Glutamatergic neuron (in vitro differentiated cells): ENCODE measurements at regions not wholly inside any gene's neighbourhood (a gene's known extent, or its start where the extent isn't known, plus 50 kb on each side); places are given as distances from the start of the nearest gene placed in this dataset.
"Not testable (repeated sequence)": the region's sequence is repeated elsewhere in the genome, so short reads cannot be mapped to it uniquely, and the experiment has no call there.

Experiments
- DNase-seq: peaks from one replicate; pipeline ENCODE4 v3.0.0; 2022
- H3K27ac Mint-ChIP-seq: one replicate; pipeline ENCODE4 v1.8.0; 2020; ENCODE audit warnings: mild to moderate bottlenecking, mixed read lengths, inconsistent platforms; ENCODE audit not compliant: unreplicated experiment
- H3K27me3 Mint-ChIP-seq: one replicate; pipeline ENCODE4 v1.8.0; 2020; ENCODE audit warnings: mild to moderate bottlenecking, moderate library complexity, mixed read lengths, inconsistent platforms; ENCODE audit not compliant: unreplicated experiment
- H3K36me3 Mint-ChIP-seq: one replicate; pipeline ENCODE4 v1.8.0; 2020; ENCODE audit warnings: mild to moderate bottlenecking, mixed read lengths, inconsistent platforms; ENCODE audit not compliant: unreplicated experiment
- H3K4me1 Mint-ChIP-seq: one replicate; pipeline ENCODE4 v1.8.0; 2020; ENCODE audit warnings: mild to moderate bottlenecking, low read depth, mixed read lengths, inconsistent platforms; ENCODE audit not compliant: unreplicated experiment
- H3K4me3 Mint-ChIP-seq: one replicate; pipeline ENCODE4 v1.8.0; 2020; ENCODE audit warnings: mild to moderate bottlenecking, mixed read lengths, inconsistent platforms; ENCODE audit not compliant: unreplicated experiment
- H3K9me3 Mint-ChIP-seq: one replicate; pipeline ENCODE4 v1.8.0; 2020; ENCODE audit warnings: mild to moderate bottlenecking, moderate library complexity, mixed read lengths, inconsistent platforms; ENCODE audit not compliant: unreplicated experiment
- TF ChIP-seq, protein P1 (sequence below): fragments of 200-600 bp; sonication (generic); IDR thresholded peaks from one replicate; pipeline ENCODE4 v1.5.0; 2021; ENCODE audit not compliant: partially characterized antibody, unreplicated experiment

DNA sequence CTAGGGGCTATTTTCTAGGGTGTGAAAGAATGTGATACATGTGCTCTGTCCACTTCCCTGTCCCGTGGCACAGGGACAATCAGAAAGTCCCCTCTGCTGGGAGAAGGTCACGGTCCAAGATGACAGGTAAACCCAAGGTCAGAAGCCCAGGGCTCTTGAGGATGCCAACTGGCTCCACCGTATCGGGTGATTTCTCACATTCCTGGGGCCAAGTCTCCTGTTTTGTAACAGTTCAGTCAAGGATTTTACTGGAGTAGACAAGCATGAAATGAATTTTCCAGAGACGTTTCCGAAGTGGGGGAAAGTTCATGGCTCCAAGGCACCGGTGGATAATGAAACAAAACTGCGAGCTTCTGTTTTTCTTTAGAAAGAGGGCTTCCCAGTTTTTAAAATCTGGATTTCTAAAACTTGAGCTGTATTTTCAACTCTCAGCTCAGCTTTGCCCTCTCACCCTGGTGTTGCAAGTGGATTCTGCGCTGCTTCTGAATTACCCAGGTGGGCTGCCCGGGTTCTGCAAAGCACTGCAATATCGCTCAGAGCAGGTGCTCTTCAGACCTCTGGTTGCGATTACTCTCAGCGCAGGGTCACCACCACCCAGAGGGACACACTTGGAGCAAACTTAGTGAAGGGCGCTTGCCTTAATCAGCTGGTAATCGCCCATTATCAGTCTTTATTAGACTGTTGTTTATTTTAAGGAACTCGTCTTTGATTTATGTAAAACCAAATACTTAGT is 64.4 kb upstream of the TMEM170B start:
- TF ChIP-seq, protein P1, sequence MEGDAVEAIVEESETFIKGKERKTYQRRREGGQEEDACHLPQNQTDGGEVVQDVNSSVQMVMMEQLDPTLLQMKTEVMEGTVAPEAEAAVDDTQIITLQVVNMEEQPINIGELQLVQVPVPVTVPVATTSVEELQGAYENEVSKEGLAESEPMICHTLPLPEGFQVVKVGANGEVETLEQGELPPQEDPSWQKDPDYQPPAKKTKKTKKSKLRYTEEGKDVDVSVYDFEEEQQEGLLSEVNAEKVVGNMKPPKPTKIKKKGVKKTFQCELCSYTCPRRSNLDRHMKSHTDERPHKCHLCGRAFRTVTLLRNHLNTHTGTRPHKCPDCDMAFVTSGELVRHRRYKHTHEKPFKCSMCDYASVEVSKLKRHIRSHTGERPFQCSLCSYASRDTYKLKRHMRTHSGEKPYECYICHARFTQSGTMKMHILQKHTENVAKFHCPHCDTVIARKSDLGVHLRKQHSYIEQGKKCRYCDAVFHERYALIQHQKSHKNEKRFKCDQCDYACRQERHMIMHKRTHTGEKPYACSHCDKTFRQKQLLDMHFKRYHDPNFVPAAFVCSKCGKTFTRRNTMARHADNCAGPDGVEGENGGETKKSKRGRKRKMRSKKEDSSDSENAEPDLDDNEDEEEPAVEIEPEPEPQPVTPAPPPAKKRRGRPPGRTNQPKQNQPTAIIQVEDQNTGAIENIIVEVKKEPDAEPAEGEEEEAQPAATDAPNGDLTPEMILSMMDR: no peak
- no peaks in the 10 kb centered on the region for H3K4me1 Mint-ChIP-seq
- peaks cover 1% of the 10 kb centered on the region for H3K9me3 Mint-ChIP-seq
- no peak overlapping the region for H3K27ac Mint-ChIP-seq
- no peak overlapping the region for H3K4me3 Mint-ChIP-seq
- no peaks in the 10 kb centered on the region for H3K27me3 Mint-ChIP-seq
- DNase-seq: no peak
- no peaks in the 10 kb centered on the region for H3K36me3 Mint-ChIP-seq

DNA sequence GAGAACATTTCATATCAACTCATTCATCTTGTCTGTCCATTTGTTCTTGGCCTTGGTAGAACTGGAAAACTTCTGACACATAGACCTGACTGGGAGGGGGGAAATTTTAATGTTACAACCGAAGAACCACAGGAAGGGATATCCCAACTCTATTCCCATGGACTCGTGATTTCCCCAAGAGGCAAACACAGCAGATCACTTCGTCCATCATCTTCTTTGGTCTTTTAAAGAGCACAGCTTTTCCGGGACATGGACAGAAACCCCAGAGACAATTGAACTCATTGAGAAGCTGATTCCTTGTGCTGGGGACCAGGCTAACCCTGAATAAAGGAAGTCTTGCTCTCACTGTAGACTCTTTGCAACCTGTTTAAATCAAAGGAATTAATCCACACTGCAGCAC is 66.3 kb upstream of the TMEM170B start:
- Mint-ChIP-seq H3K9me3 (peaks cover 1% of the 10 kb centered on the region), H3K27ac (no peak overlapping the region), H3K4me3 (no peak overlapping the region), H3K4me1 (no peaks in the 10 kb centered on the region), H3K27me3 (no peaks in the 10 kb centered on the region), H3K36me3 (no peaks in the 10 kb centered on the region)
- TF ChIP-seq, protein P1: no peak
- DNase-seq: no peak

DNA sequence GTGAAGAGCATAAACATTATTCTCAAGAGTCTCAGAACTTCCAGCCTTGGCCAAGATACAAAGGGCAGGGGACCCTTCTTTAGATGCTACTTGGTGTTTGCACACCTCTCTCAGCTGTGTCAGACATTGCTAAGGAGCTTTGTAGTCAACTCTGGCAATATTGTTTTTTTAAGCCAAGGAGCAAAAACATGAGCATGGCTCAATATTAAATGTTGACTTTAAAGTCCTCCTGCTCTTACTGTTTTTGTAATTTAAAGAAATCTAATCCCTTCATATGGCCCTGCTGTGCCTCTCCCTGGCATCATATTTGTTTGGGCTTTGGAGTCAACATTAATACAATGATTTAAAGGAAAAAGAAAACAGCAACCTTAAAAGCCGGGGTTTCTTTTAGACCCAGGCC is 67.9 kb upstream of the TMEM170B start:
- DNase-seq: no peak
- Mint-ChIP-seq H3K9me3 (peaks cover 1% of the 10 kb centered on the region), H3K27me3 (no peaks in the 10 kb centered on the region), H3K36me3 (no peaks in the 10 kb centered on the region), H3K4me1 (no peaks in the 10 kb centered on the region), H3K27ac (no peak overlapping the region), H3K4me3 (no peak overlapping the region)
- TF ChIP-seq, protein P1: no peak

DNA sequence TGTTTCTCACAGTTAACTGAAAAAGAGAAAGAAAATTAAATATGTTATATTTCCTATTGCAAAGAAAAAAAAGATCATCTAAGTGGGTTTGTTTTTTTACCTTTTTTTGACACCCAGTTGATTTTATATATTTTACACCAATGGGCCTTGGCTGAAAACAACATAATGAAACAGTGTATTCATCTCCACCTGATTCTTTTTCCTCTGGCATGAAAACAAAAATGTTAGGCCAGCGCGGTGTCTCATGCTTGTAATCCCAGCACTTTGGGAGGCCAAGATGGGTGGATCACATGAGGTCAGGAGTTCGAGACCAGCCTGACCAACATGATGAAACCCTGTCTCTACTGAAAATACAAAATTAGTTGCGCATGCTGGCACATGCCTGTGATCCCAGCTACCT is 69.3 kb upstream of the TMEM170B start:
- H3K4me1 Mint-ChIP-seq, H3K36me3 Mint-ChIP-seq, DNase-seq, H3K27ac Mint-ChIP-seq, H3K4me3 Mint-ChIP-seq, H3K9me3 Mint-ChIP-seq, H3K27me3 Mint-ChIP-seq: not testable (repeated sequence)

DNA sequence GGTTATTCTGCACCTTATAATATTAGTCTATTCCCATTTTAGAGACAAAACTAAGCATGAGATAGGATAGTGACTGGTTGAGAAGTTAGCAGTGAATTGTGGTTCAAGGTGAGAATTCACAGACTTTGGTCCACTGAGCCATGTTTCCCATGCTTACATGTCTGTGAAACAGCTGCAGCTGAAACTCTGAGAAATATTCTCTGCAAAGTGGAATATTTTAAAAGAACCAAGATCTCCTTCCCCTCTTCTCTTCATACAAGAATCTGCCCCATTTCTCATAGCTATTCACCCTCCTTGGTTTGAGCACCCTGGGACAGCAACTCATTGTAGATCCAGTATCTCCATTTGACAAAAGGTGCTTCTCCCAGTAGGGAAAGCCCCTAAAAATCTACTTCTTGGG is 70.2 kb upstream of the TMEM170B start:
- H3K9me3 Mint-ChIP-seq: no peaks in the 10 kb centered on the region
- no peak for DNase-seq
- no peaks in the 10 kb centered on the region for H3K4me1 Mint-ChIP-seq
- H3K27ac Mint-ChIP-seq: no peak overlapping the region
- no peaks in the 10 kb centered on the region for H3K36me3 Mint-ChIP-seq
- TF ChIP-seq, protein P1: no peak
- no peaks in the 10 kb centered on the region for H3K27me3 Mint-ChIP-seq
- H3K4me3 Mint-ChIP-seq: no peak overlapping the region
